Erythroblast (primary cell): ENCODE measurements at regions not wholly inside any gene's neighbourhood (a gene's known extent, or its start where the extent isn't known, plus 50 kb on each side); places are given as distances from the start of the nearest gene placed in this dataset.

Experiments
- DNase-seq, 2 experiments: peaks; one replicate each; lab custom pipeline; 2025; lab: John Stamatoyannopoulos, UW
- GATA1 ChIP-seq: IDR thresholded peaks from 2 replicates; pipeline ENCODE4 v1.6.1; 2011; ENCODE audit warnings: low read depth, mild to moderate bottlenecking, control low read depth, low read length, moderate library complexity
- POLR2A ChIP-seq: IDR thresholded peaks from 2 replicates; pipeline ENCODE4 v1.6.1; 2011; ENCODE audit warnings: mild to moderate bottlenecking, low read length

GRCh38 chr14:78088916-78089315, 81.3 kb upstream of the NRXN3 start:
- DNase-seq, result peak in 1 of 2 experiments; percentile 3
- TF ChIP-seq GATA1 (no peak), POLR2A (no peak)

- no peak for DNase-seq
- TF ChIP-seq POLR2A, result no peak
- no peak for TF ChIP-seq GATA1
Measured at GRCh38 chr14:78090864-78091263, 79.3 kb upstream of the NRXN3 start.

GRCh38 chr14:78091361-78091760, 78.8 kb upstream of the NRXN3 start:
- TF ChIP-seq POLR2A (no peak), GATA1 (no peak)
- DNase-seq, result no peak

- TF ChIP-seq GATA1, result no peak
- TF ChIP-seq POLR2A, result no peak
- no peak for DNase-seq
Measured at GRCh38 chr14:78092040-78092439, 78.1 kb upstream of the NRXN3 start.

GRCh38 chr14:78103271-78103670, 66.9 kb upstream of the NRXN3 start:
- no peak for TF ChIP-seq GATA1
- TF ChIP-seq POLR2A, result no peak

GRCh38 chr14:78104160-78104559, 66.0 kb upstream of the NRXN3 start:
- no peak for TF ChIP-seq GATA1
- no peak for TF ChIP-seq POLR2A
- DNase-seq, result no peak

More at GRCh38 chr14:78103271-78103670, 66.9 kb upstream of the NRXN3 start:
- no peak for DNase-seq

GRCh38 chr14:78104655-78105054, 65.5 kb upstream of the NRXN3 start:
- DNase-seq, result no peak
- no peak for TF ChIP-seq GATA1
- TF ChIP-seq POLR2A, result no peak

- DNase-seq, result no peak
- TF ChIP-seq GATA1, result no peak
- TF ChIP-seq POLR2A, result no peak
Measured at GRCh38 chr14:78106381-78106780, 63.8 kb upstream of the NRXN3 start.

GRCh38 chr14:78107166-78107565, 63.0 kb upstream of the NRXN3 start:
- DNase-seq, result no peak
- TF ChIP-seq POLR2A (no peak), GATA1 (no peak)

- no peak for DNase-seq
- TF ChIP-seq GATA1 (no peak), POLR2A (no peak)
Measured at GRCh38 chr14:78119440-78119839, 50.7 kb upstream of the NRXN3 start.
